ENCODE measurements at regions not wholly inside any gene's neighbourhood (a gene's known extent, or its start where the extent isn't known, plus 50 kb on each side); places are given as distances from the start of the nearest gene placed in this dataset.

DNA sequence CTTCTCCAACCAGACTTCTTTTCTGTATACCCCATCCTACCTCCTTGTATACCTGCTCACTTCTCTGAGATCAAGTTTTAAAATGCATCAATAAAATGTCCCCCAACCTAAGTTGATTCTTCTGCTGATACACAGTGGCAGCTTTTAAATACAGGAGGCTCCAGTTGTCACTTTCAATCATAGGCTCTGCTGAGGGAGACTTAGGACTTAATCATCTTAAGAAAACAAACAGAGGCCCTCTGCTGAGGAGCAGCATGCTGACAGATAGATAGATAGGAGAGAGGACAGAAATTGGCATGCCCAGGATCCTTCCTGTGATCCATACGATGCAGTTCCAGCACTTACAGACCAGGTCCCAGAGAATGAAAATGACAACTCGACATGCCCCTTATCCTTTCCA is 311.0 kb upstream of the PROX1 start:
- Mint-ChIP-seq H3K27ac (no peak overlapping the region), H3K9me3 (peaks cover 5% of the 10 kb centered on the region)
- intact Hi-C loops (cut with DNase I, micrococcal nuclease): loop anchor here in 1 of 2 experiments (10.0 kb wide), 2 partner anchors 178 to 432 kb away; no protein-coding TSS in a partner anchor

DNA sequence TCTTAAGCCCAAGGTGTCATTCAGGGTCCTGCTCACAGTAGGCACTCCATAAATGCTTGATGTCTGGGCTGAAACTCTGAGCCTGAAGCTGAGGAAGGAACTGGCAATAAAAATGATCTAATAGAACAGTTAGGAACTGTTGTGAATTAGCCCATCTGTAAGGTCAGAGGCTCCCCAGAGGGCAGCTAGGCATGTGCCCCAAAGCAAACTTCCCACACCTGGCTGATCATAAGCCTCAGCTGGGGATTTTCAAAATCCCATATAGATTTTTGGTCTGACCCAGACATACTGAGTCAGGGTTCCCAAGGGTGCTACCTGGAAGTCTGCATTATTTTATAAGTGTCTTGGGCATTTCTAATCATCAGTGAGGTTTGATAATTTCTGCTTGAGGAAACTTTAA is 309.4 kb upstream of the PROX1 start:
- ATAC-seq (ENCODE audit: poor library complexity) (no peak), DNase-seq (no peak)
- ChIA-PET CTCF (no interaction called here), POLR2A (interaction anchor here (0.7 kb wide), 1 partner anchor 8 kb away, joined by 4 read pairs; no protein-coding TSS in a partner anchor)
- TF ChIP-seq, protein P1, sequence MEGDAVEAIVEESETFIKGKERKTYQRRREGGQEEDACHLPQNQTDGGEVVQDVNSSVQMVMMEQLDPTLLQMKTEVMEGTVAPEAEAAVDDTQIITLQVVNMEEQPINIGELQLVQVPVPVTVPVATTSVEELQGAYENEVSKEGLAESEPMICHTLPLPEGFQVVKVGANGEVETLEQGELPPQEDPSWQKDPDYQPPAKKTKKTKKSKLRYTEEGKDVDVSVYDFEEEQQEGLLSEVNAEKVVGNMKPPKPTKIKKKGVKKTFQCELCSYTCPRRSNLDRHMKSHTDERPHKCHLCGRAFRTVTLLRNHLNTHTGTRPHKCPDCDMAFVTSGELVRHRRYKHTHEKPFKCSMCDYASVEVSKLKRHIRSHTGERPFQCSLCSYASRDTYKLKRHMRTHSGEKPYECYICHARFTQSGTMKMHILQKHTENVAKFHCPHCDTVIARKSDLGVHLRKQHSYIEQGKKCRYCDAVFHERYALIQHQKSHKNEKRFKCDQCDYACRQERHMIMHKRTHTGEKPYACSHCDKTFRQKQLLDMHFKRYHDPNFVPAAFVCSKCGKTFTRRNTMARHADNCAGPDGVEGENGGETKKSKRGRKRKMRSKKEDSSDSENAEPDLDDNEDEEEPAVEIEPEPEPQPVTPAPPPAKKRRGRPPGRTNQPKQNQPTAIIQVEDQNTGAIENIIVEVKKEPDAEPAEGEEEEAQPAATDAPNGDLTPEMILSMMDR (IDR thresholded peaks at IDR 0.05): no peak
- H3K4me3 ChIP-seq (ENCODE audit: low read length): no peak overlapping the region
- Mint-ChIP-seq H3K27ac (no peak overlapping the region), H3K4me3 (no peak overlapping the region), H3K9me3 (peaks cover 5% of the 10 kb centered on the region), H3K4me1 (ENCODE audit: low read depth) (no peaks in the 10 kb centered on the region), H3K27me3 (no peaks in the 10 kb centered on the region), H3K36me3 (ENCODE audit: low read depth) (no peaks in the 10 kb centered on the region)
- intact Hi-C loops (cut with DNase I, micrococcal nuclease): loop anchor here in 1 of 2 experiments (10.0 kb wide), 2 partner anchors 176 to 434 kb away; no protein-coding TSS in a partner anchor
- no peaks in the 10 kb centered on the region for H3K4me1 ChIP-seq (ENCODE audit: insufficient read depth, low read length)
- no peaks in the 10 kb centered on the region for H3K36me3 ChIP-seq (ENCODE audit: insufficient read depth, low read length)
- peaks cover 0 to 3% of the 10 kb centered on the region in 2 experiments for H3K9me3 ChIP-seq (ENCODE audit: control insufficient read depth in 1 of 2, insufficient read depth in 1 of 2, low read length in 2 of 2)
- no peak overlapping the region for H3K27ac ChIP-seq (ENCODE audit: low read depth in 1 of 2, low read length in 2 of 2)
- H3K27me3 ChIP-seq (ENCODE audit: control insufficient read depth in 1 of 2, insufficient read depth in 2 of 2, low read length in 2 of 2): no peaks in the 10 kb centered on the region

More for the DNA sequence above, 311.0 kb upstream of the PROX1 start:
- Histone ChIP-seq H3K9me3 (ENCODE audit: control insufficient read depth in 1 of 2, insufficient read depth in 1 of 2, low read length in 2 of 2) (peaks cover 0 to 3% of the 10 kb centered on the region in 2 experiments), H3K4me1 (ENCODE audit: insufficient read depth, low read length) (no peaks in the 10 kb centered on the region), H3K27me3 (ENCODE audit: control insufficient read depth in 1 of 2, insufficient read depth in 2 of 2, low read length in 2 of 2) (no peaks in the 10 kb centered on the region), H3K4me3 (ENCODE audit: low read length) (no peak overlapping the region), H3K27ac (ENCODE audit: low read depth in 1 of 2, low read length in 2 of 2) (no peak overlapping the region), H3K36me3 (ENCODE audit: insufficient read depth, low read length) (no peaks in the 10 kb centered on the region)
- CTCF ChIA-PET: interaction anchor here (0.5 kb wide), 1 partner anchor 304 kb away, joined by 3 read pairs; no protein-coding TSS in a partner anchor
- DNase-seq: no peak
- POLR2A ChIA-PET: no interaction called here
- Mint-ChIP-seq H3K36me3 (ENCODE audit: low read depth) (no peaks in the 10 kb centered on the region), H3K4me3 (no peak overlapping the region), H3K4me1 (ENCODE audit: low read depth) (no peaks in the 10 kb centered on the region), H3K27me3 (no peaks in the 10 kb centered on the region)
- TF ChIP-seq, protein P1 (IDR thresholded peaks at IDR 0.05): no peak
- ATAC-seq (ENCODE audit: poor library complexity): no peak

DNA sequence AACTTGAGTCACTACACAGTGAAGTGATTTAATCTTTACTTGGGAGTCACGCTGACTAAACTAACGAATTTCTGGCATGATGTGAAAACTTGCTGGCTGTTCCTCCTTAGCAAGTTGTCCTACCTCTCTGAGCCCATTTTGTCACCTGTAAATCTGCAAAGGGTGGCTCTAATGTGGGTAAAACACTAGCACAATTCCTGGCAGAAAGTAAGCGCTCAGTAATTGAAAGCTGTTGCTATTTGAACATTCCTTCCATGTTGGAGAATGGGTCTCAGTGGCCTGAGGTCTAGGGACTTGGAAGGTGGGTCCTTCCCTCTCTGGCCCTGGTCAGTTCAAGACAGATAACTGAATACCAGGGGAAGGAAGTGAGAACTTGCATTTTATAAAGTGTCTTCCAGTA is 309.0 kb upstream of the PROX1 start:
- intact Hi-C loops (cut with DNase I, micrococcal nuclease): loop anchor here in 1 of 2 experiments (10.0 kb wide), 2 partner anchors 176 to 434 kb away; no protein-coding TSS in a partner anchor
- no peaks in the 10 kb centered on the region for H3K36me3 Mint-ChIP-seq (ENCODE audit: low read depth)
- TF ChIP-seq, protein P1 (IDR thresholded peaks at IDR 0.05): no peak
- ChIA-PET CTCF (no interaction called here), POLR2A (interaction anchor here (0.7 kb wide), 1 partner anchor 8 kb away, joined by 4 read pairs; no protein-coding TSS in a partner anchor)
- no peak for ATAC-seq (ENCODE audit: poor library complexity)
- H3K27ac Mint-ChIP-seq: no peak overlapping the region
- no peak for DNase-seq
- H3K9me3 Mint-ChIP-seq: peaks cover 5% of the 10 kb centered on the region
- no peaks in the 10 kb centered on the region for H3K36me3 ChIP-seq (ENCODE audit: insufficient read depth, low read length)
- no peak overlapping the region for H3K4me3 ChIP-seq (ENCODE audit: low read length)
- H3K27ac ChIP-seq (ENCODE audit: low read depth in 1 of 2, low read length in 2 of 2): no peak overlapping the region
- no peaks in the 10 kb centered on the region for H3K27me3 Mint-ChIP-seq
- H3K4me1 Mint-ChIP-seq (ENCODE audit: low read depth): no peaks in the 10 kb centered on the region
- no peak overlapping the region for H3K4me3 Mint-ChIP-seq
- H3K9me3 ChIP-seq (ENCODE audit: control insufficient read depth in 1 of 2, insufficient read depth in 1 of 2, low read length in 2 of 2): peaks cover 0 to 3% of the 10 kb centered on the region in 2 experiments
- no peaks in the 10 kb centered on the region for H3K4me1 ChIP-seq (ENCODE audit: insufficient read depth, low read length)
- H3K27me3 ChIP-seq (ENCODE audit: control insufficient read depth in 1 of 2, insufficient read depth in 2 of 2, low read length in 2 of 2): no peaks in the 10 kb centered on the region

All from CD4-positive, alpha-beta T cell (primary cell).